K562 (cell line): ENCODE measurements at regions not wholly inside any gene's neighbourhood (a gene's known extent, or its start where the extent isn't known, plus 50 kb on each side); places are given as distances from the start of the nearest gene placed in this dataset.

Experiments used
- ATAC-seq: fragments of 200-7000 bp; cut with Tn5 transposase; 3 replicates; pipeline ENCODE4 v1.9.1; 2020; ENCODE audit warnings: moderate library complexity
- BruUV-seq: library from RNA; stranded (reverse); fragments of 400-500 nt; replicated peaks from 2 replicates; lab custom pipeline; 2021; lab: Mats Ljungman, UMichigan
- CTCF ChIA-PET: fragments of 300-600 bp; formaldehyde crosslinking; extraction: SDS; loops from one replicate; lab custom pipeline; 2021; ENCODE audit warnings: low intra/inter-chr PET ratio; lab: Yijun Ruan, JAX
- POLR2A ChIA-PET: fragments of 300-600, 350-650 bp; sonication (Branson Sonifier 250); formaldehyde crosslinking; extraction: SDS; loops from one replicate; lab custom pipeline; 2021; ENCODE audit warnings: antibody characterized with exemption, inconsistent platforms; lab: Yijun Ruan, JAX
- DNase-seq, 4 experiments: peaks; one replicate each; pipeline versions ENCODE4 v3.0.0 to v3.0.0-alpha.2; 2011 to 2018; ENCODE audit warnings: low spot score in 3 of 4, mixed read lengths in 3 of 4; ENCODE audit errors: extremely low read depth in 1 of 4
- FAIRE-seq: peaks from 2 replicates; lab custom pipeline; 2011; peaks lifted over from hg19 to GRCh38; lab: Jason Lieb, UNC
- H2AFZ ChIP-seq: 2 replicates; pipeline ENCODE4 v1.6.0; 2011; ENCODE audit warnings: low read depth, low read length, control low read depth, inconsistent platforms
- H3K27ac ChIP-seq: fragments of 200-600 bp; 3 replicates; pipeline ENCODE4 v1.8.0; 2011; ENCODE audit warnings: low read depth, mild to moderate bottlenecking, control low read depth, inconsistent platforms, low read length, moderate library complexity, mixed read lengths; ENCODE audit errors: extremely low read depth
- H3K27me3 ChIP-seq, 2 experiments: fragments of 300-600 bp in 1 of 2; 2 replicates in 1 of 2; 3 replicates in 1 of 2; pipeline versions ENCODE4 v1.6.0 to v1.8.0; 2011; ENCODE audit warnings: inconsistent platforms in 2 of 2, low read length in 2 of 2, mild to moderate bottlenecking in 1 of 2, mixed read lengths in 1 of 2, moderate library complexity in 1 of 2; ENCODE audit not compliant: control insufficient read depth in 2 of 2, insufficient read depth in 2 of 2
- H3K36me3 ChIP-seq: fragments of 300-600 bp; 3 replicates; pipeline ENCODE4 v1.8.0; 2011; ENCODE audit warnings: mild to moderate bottlenecking, low read length, inconsistent platforms; ENCODE audit not compliant: control insufficient read depth, insufficient read depth
- H3K4me1 ChIP-seq, 2 experiments: fragments of 200-600 bp in 1 of 2; replicated peaks in 1 of 2; 2 replicates in 1 of 2; 3 replicates in 1 of 2; pipeline versions ENCODE4 v1.5.1 to v1.8.0; 2011; ENCODE audit warnings: inconsistent platforms in 2 of 2, low read length in 2 of 2, mild to moderate bottlenecking in 1 of 2, mixed read lengths in 1 of 2, moderate library complexity in 1 of 2; ENCODE audit not compliant: control insufficient read depth in 2 of 2, insufficient read depth in 2 of 2
- H3K4me2 ChIP-seq: 2 replicates; pipeline ENCODE4 v1.6.1; 2011; ENCODE audit warnings: low read length, control low read depth, inconsistent platforms, mixed read lengths; ENCODE audit not compliant: insufficient read depth
- H3K4me3 ChIP-seq: fragments of 200-600 bp; sonication (generic), shearing (Covaris generic); 2 replicates; pipeline ENCODE4 v1.5.1; 2016; ENCODE audit warnings: control low read depth, inconsistent platforms
- H3K79me2 ChIP-seq: fragments of 200-600 bp; 3 replicates; pipeline ENCODE4 v1.8.0; 2011; ENCODE audit warnings: low read length, inconsistent platforms; ENCODE audit not compliant: control insufficient read depth, insufficient read depth
- H3K9ac ChIP-seq, 2 experiments: 2 replicates each; pipeline versions ENCODE4 v1.6.0 to v1.6.1; 2011; ENCODE audit warnings: low read depth in 2 of 2, low read length in 2 of 2, control low read depth in 1 of 2, inconsistent platforms in 1 of 2, mild to moderate bottlenecking in 1 of 2, mixed read lengths in 1 of 2; ENCODE audit not compliant: insufficient read depth in 1 of 2
- H3K9me1 ChIP-seq: one replicate; pipeline ENCODE4 v1.6.0; 2011; ENCODE audit warnings: inconsistent platforms, mild to moderate bottlenecking, low read length, moderate library complexity; ENCODE audit not compliant: control insufficient read depth, insufficient read depth
- H3K9me3 ChIP-seq: replicated peaks from 2 replicates; pipeline ENCODE4 v1.5.1; 2011; ENCODE audit warnings: low read depth, low read length, inconsistent platforms; ENCODE audit not compliant: control insufficient read depth, insufficient read depth
- H4K20me1 ChIP-seq: replicated peaks from 2 replicates; pipeline ENCODE4 v1.6.1; 2011; ENCODE audit warnings: low read length, inconsistent platforms, mixed read lengths; ENCODE audit not compliant: control insufficient read depth, insufficient read depth
- CREB5 ChIP-seq: fragments of 250-450 bp; sonication (Bioruptor Pico); IDR thresholded peaks from 2 replicates; pipeline ENCODE4 v1.5.0; 2020; ENCODE audit warnings: mild to moderate bottlenecking
- EHMT2 ChIP-seq: fragments of 450-650 bp; IDR thresholded peaks from 2 replicates; pipeline ENCODE4 v1.6.1; 2018; ENCODE audit warnings: antibody characterized with exemption
- NR3C1 ChIP-seq: sonication (generic); formaldehyde crosslinking; IDR thresholded peaks from 2 replicates; pipeline ENCODE4 v1.8.1; 2022; ENCODE audit warnings: missing genetic modification reagents
- PRDM10 ChIP-seq: fragments of 450-650 bp; IDR thresholded peaks from 2 replicates; pipeline ENCODE4 v1.6.1; 2018; ENCODE audit not compliant: partially characterized antibody
- in situ Hi-C: fragments of 300-500 bp; cut with MboI; formaldehyde crosslinking; loops from 4 replicates; pipeline ENCODE4 v1.15.0; 2018; ENCODE audit warnings: inconsistent platforms, mixed read lengths
- intact Hi-C: fragments of 100-400 bp; cut with micrococcal nuclease; formaldehyde crosslinking; loops from 2 replicates; pipeline ENCODE4 v1.14.2; 2022
- TF ChIP-seq, protein P1 (sequence below): sonication (generic); formaldehyde crosslinking; IDR thresholded peaks from 2 replicates; pipeline ENCODE4 v1.8.1; 2023; ENCODE audit warnings: missing genetic modification reagents, mild to moderate bottlenecking, borderline replicate concordance
- TF ChIP-seq, protein P2 (sequence below): sonication (generic); formaldehyde crosslinking; IDR thresholded peaks from 2 replicates; pipeline ENCODE4 v1.8.1; 2023; ENCODE audit warnings: mild to moderate bottlenecking, missing genetic modification reagents

- DNase-seq (no peak), ATAC-seq (no peak), FAIRE-seq (no peak)
- in situ Hi-C loops: no loop called here
- Histone ChIP-seq H3K9me3 (no peaks in the 10 kb centered on the region), H3K4me2 (no peak overlapping the region), H4K20me1 (no peaks in the 10 kb centered on the region), H3K27ac (no peak overlapping the region), H3K27me3 (0 out of 5 replicates have a peak, but pooled peaks cover 0 to 4% of the 10 kb centered on the region in 2 experiments), H3K9me1 (no peaks in the 10 kb centered on the region), H2AFZ (no peak overlapping the region), H3K36me3 (no peaks in the 10 kb centered on the region), H3K9ac (no peak overlapping the region), H3K79me2 (no peaks in the 10 kb centered on the region), H3K4me3 (no peak overlapping the region), H3K4me1 (no peaks in the 10 kb centered on the region)
- ChIA-PET CTCF (no interaction called here), POLR2A (no interaction called here)
- intact Hi-C loops: no loop called here
- BruUV-seq: no TSS peak
- TF ChIP-seq NR3C1 (CRISPR knock-in tag) (no peak), EHMT2 (no peak), CREB5 (no peak), PRDM10 (no peak)
- TF ChIP-seq, protein P1, sequence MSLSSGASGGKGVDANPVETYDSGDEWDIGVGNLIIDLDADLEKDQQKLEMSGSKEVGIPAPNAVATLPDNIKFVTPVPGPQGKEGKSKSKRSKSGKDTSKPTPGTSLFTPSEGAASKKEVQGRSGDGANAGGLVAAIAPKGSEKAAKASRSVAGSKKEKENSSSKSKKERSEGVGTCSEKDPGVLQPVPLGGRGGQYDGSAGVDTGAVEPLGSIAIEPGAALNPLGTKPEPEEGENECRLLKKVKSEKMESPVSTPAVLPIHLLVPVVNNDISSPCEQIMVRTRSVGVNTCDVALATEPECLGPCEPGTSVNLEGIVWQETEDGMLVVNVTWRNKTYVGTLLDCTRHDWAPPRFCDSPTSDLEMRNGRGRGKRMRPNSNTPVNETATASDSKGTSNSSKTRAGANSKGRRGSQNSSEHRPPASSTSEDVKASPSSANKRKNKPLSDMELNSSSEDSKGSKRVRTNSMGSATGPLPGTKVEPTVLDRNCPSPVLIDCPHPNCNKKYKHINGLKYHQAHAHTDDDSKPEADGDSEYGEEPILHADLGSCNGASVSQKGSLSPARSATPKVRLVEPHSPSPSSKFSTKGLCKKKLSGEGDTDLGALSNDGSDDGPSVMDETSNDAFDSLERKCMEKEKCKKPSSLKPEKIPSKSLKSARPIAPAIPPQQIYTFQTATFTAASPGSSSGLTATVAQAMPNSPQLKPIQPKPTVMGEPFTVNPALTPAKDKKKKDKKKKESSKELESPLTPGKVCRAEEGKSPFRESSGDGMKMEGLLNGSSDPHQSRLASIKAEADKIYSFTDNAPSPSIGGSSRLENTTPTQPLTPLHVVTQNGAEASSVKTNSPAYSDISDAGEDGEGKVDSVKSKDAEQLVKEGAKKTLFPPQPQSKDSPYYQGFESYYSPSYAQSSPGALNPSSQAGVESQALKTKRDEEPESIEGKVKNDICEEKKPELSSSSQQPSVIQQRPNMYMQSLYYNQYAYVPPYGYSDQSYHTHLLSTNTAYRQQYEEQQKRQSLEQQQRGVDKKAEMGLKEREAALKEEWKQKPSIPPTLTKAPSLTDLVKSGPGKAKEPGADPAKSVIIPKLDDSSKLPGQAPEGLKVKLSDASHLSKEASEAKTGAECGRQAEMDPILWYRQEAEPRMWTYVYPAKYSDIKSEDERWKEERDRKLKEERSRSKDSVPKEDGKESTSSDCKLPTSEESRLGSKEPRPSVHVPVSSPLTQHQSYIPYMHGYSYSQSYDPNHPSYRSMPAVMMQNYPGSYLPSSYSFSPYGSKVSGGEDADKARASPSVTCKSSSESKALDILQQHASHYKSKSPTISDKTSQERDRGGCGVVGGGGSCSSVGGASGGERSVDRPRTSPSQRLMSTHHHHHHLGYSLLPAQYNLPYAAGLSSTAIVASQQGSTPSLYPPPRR (CRISPR knock-in tag): no peak
- TF ChIP-seq, protein P2, sequence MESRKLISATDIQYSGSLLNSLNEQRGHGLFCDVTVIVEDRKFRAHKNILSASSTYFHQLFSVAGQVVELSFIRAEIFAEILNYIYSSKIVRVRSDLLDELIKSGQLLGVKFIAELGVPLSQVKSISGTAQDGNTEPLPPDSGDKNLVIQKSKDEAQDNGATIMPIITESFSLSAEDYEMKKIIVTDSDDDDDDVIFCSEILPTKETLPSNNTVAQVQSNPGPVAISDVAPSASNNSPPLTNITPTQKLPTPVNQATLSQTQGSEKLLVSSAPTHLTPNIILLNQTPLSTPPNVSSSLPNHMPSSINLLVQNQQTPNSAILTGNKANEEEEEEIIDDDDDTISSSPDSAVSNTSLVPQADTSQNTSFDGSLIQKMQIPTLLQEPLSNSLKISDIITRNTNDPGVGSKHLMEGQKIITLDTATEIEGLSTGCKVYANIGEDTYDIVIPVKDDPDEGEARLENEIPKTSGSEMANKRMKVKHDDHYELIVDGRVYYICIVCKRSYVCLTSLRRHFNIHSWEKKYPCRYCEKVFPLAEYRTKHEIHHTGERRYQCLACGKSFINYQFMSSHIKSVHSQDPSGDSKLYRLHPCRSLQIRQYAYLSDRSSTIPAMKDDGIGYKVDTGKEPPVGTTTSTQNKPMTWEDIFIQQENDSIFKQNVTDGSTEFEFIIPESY (CRISPR knock-in tag): no peak
These were observed 687.8 kb upstream of the FANCL start for GRCh38 chr2:58928973-58929372.
